HEK293T (cell line): ENCODE measurements at regions not wholly inside any gene's neighbourhood (a gene's known extent, or its start where the extent isn't known, plus 50 kb on each side); places are given as distances from the start of the nearest gene placed in this dataset.

Experiments
- ARNT ChIP-seq: fragments of 450-650 bp; IDR thresholded peaks from 2 replicates; pipeline ENCODE4 v1.6.1; 2017; ENCODE audit warnings: mild to moderate bottlenecking
- BHLHE40 ChIP-seq: fragments of 450-650 bp; IDR thresholded peaks from 2 replicates; pipeline ENCODE4 v1.6.1; 2016; ENCODE audit warnings: mild to moderate bottlenecking, moderate library complexity, borderline replicate concordance
- CTBP1 ChIP-seq: fragments of 450-650 bp; IDR thresholded peaks from 2 replicates; pipeline ENCODE4 v1.6.1; 2016; ENCODE audit warnings: borderline replicate concordance
- ELF4 ChIP-seq: fragments of 450-650 bp; IDR thresholded peaks from 2 replicates; pipeline ENCODE4 v1.6.1; 2017; ENCODE audit warnings: antibody characterized with exemption
- FOXA1 ChIP-seq: fragments of 450-650 bp; IDR thresholded peaks from 2 replicates; pipeline ENCODE4 v1.6.1; 2016; ENCODE audit warnings: mild to moderate bottlenecking
- FOXK2 ChIP-seq: fragments of 450-650 bp; IDR thresholded peaks from 2 replicates; pipeline ENCODE4 v1.6.1; 2016; ENCODE audit warnings: mild to moderate bottlenecking
- HDGF ChIP-seq: fragments of 450-650 bp; IDR thresholded peaks from 2 replicates; pipeline ENCODE4 v1.6.1; 2017; ENCODE audit warnings: antibody characterized with exemption, borderline replicate concordance
- L3MBTL2 ChIP-seq: fragments of 450-650 bp; conservative IDR thresholded peaks from 2 replicates; pipeline ENCODE4 v1.6.1; 2016; ENCODE audit warnings: mild to moderate bottlenecking
- SP1 ChIP-seq: fragments of 450-650 bp; IDR thresholded peaks from 2 replicates; pipeline ENCODE4 v1.6.1; 2017
- SUZ12 ChIP-seq: fragments of 450-650 bp; IDR thresholded peaks from 2 replicates; pipeline ENCODE4 v1.6.1; 2016; ENCODE audit warnings: mild to moderate bottlenecking
- TARDBP ChIP-seq: fragments of 450-650 bp; IDR thresholded peaks from 2 replicates; pipeline ENCODE4 v1.6.1; 2016
- ZNF384 ChIP-seq: fragments of 450-650 bp; IDR thresholded peaks from 2 replicates; pipeline ENCODE4 v1.6.1; 2016
- TF ChIP-seq, protein P1 (sequence below): fragments of 450-650 bp; IDR thresholded peaks from 2 replicates; pipeline ENCODE4 v1.6.1; 2016

DNA sequence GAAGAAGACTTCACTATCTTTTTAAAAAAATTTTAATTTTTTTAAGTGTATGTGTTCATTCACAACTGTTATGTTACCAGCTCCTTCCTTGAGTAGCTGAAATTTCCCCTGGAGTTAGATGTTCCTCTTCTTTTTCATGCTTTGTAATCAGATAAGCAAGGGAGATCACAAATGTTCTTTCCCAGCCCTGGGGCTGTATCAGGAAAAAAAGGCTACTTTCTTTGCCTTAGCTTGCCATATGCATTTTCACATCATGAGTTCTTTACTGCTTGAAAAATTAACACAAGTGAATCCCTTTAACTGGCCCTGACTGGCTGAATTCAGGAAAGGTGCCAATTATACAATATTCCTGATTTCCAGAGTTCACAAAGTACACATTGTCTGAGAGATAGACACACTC, 353.2 kb upstream of the ATP11B start:
- TF ChIP-seq FOXA1, result no peak
- TF ChIP-seq L3MBTL2, result no peak
- no peak for TF ChIP-seq SP1
- no peak for TF ChIP-seq ZNF384
- no peak for TF ChIP-seq BHLHE40
- no peak for TF ChIP-seq TARDBP
- TF ChIP-seq ARNT, result no peak
- TF ChIP-seq ELF4, result no peak
- TF ChIP-seq HDGF, result no peak
- TF ChIP-seq, protein P1, sequence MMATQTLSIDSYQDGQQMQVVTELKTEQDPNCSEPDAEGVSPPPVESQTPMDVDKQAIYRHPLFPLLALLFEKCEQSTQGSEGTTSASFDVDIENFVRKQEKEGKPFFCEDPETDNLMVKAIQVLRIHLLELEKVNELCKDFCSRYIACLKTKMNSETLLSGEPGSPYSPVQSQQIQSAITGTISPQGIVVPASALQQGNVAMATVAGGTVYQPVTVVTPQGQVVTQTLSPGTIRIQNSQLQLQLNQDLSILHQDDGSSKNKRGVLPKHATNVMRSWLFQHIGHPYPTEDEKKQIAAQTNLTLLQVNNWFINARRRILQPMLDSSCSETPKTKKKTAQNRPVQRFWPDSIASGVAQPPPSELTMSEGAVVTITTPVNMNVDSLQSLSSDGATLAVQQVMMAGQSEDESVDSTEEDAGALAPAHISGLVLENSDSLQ, result no peak
- TF ChIP-seq SUZ12, result no peak
- no peak for TF ChIP-seq CTBP1
- TF ChIP-seq FOXK2, result no peak
